Endothelial cell of umbilical vein (primary cell): ENCODE measurements at regions not wholly inside any gene's neighbourhood (a gene's known extent, or its start where the extent isn't known, plus 50 kb on each side); places are given as distances from the start of the nearest gene placed in this dataset.

Experiments used
- BruUV-seq: library from RNA; stranded (reverse); fragments of 400-500 nt; replicated peaks from 2 replicates; lab custom pipeline; 2021; lab: Mats Ljungman, UMichigan
- CTCF ChIA-PET: fragments of 300-600, 350-600 bp; sonication (Branson Sonifier 250); formaldehyde crosslinking; loops from one replicate; lab custom pipeline; 2021; ENCODE audit warnings: antibody characterized with exemption, inconsistent platforms; lab: Charles Lee
- POLR2A ChIA-PET: fragments of 300-600, 350-600 bp; sonication (Branson Sonifier 250); formaldehyde crosslinking; loops from one replicate; lab custom pipeline; 2021; ENCODE audit warnings: antibody characterized with exemption, inconsistent platforms; lab: Charles Lee
- DNase-seq: peaks from one replicate; pipeline ENCODE4 v3.0.0-alpha.2; 2011; ENCODE audit warnings: low read depth, low spot score
- FAIRE-seq: peaks from 2 replicates; lab custom pipeline; 2011; peaks lifted over from hg19 to GRCh38; lab: Jason Lieb, UNC
- H2AFZ ChIP-seq: 2 replicates; pipeline ENCODE4 v1.6.0; 2012; ENCODE audit warnings: low read depth, low read length, control low read depth, inconsistent platforms
- H3K27ac ChIP-seq: 2 replicates; pipeline ENCODE4 v1.5.1; 2011; ENCODE audit warnings: low read depth, mild to moderate bottlenecking, control low read depth, low read length, moderate library complexity; ENCODE audit not compliant: insufficient read depth
- H3K27me3 ChIP-seq, 2 experiments: 2 replicates each; pipeline versions ENCODE4 v1.6.0 to v1.6.1; 2011; ENCODE audit warnings: low read length in 2 of 2, mixed read lengths in 1 of 2; ENCODE audit not compliant: control insufficient read depth in 2 of 2, insufficient read depth in 2 of 2
- H3K36me3 ChIP-seq, 2 experiments: 2 replicates in 1 of 2; 3 replicates in 1 of 2; pipeline ENCODE4 v1.5.1; 2011; ENCODE audit warnings: low read length in 2 of 2, mild to moderate bottlenecking in 1 of 2, moderate library complexity in 1 of 2; ENCODE audit not compliant: control insufficient read depth in 2 of 2, insufficient read depth in 2 of 2; ENCODE audit errors: extremely low read depth in 1 of 2
- H3K4me1 ChIP-seq: 3 replicates; pipeline ENCODE4 v1.5.1; 2011; ENCODE audit warnings: mild to moderate bottlenecking, low read length; ENCODE audit not compliant: control insufficient read depth, insufficient read depth; ENCODE audit errors: extremely low read depth
- H3K4me2 ChIP-seq: 2 replicates; pipeline ENCODE4 v1.6.1; 2011; ENCODE audit warnings: low read length, control low read depth, mixed read lengths; ENCODE audit not compliant: insufficient read depth
- H3K4me3 ChIP-seq, 3 experiments: fragments of 200-600 bp in 1 of 3; sonication (generic), shearing (Covaris generic) in 1 of 3; replicated peaks in 1 of 3; 2 replicates each; pipeline ENCODE4 v1.5.1; 2011 to 2016; ENCODE audit warnings: control low read depth in 3 of 3, low read length in 3 of 3, mild to moderate bottlenecking in 2 of 3, inconsistent platforms in 1 of 3, low read depth in 1 of 3, moderate library complexity in 1 of 3; ENCODE audit not compliant: insufficient read depth in 1 of 3
- H3K79me2 ChIP-seq: 2 replicates; pipeline ENCODE4 v1.6.0; 2012; ENCODE audit warnings: low read length, inconsistent platforms; ENCODE audit not compliant: control insufficient read depth, insufficient read depth
- H3K9ac ChIP-seq: replicated peaks from 2 replicates; pipeline ENCODE3; 2011; ENCODE audit warnings: low read length, control low read depth; ENCODE audit not compliant: insufficient read depth; ENCODE audit errors: extremely low read depth
- H3K9me1 ChIP-seq: replicated peaks from 3 replicates; pipeline ENCODE4 v1.6.0; 2011; ENCODE audit warnings: mild to moderate bottlenecking, low read length; ENCODE audit not compliant: control insufficient read depth, insufficient read depth; ENCODE audit errors: extremely low read depth
- H3K9me3 ChIP-seq: replicated peaks from 2 replicates; pipeline ENCODE4 v1.5.1; 2012; ENCODE audit warnings: low read length, inconsistent platforms; ENCODE audit not compliant: control insufficient read depth, insufficient read depth
- H4K20me1 ChIP-seq: replicated peaks from 2 replicates; pipeline ENCODE3; 2011; ENCODE audit warnings: mild to moderate bottlenecking, low read length; ENCODE audit not compliant: control insufficient read depth, insufficient read depth; ENCODE audit errors: extremely low read depth
- CTCF ChIP-seq, 2 donors: IDR thresholded peaks; 1 replicate in 1 of 2; 2 replicates in 1 of 2; pipeline ENCODE4 v1.5.1; 2011; ENCODE audit warnings: low read length in 2 of 2, mild to moderate bottlenecking in 2 of 2, moderate library complexity in 2 of 2, control low read depth in 1 of 2, inconsistent platforms in 1 of 2, low read depth in 1 of 2; ENCODE audit not compliant: insufficient read depth in 1 of 2; ENCODE audit errors: extremely low read depth in 1 of 2
- EZH2 ChIP-seq: IDR thresholded peaks from 2 replicates; pipeline ENCODE4 v1.6.1; 2012; ENCODE audit warnings: borderline replicate concordance, low read depth, mild to moderate bottlenecking, moderate library complexity, low read length, inconsistent platforms; ENCODE audit not compliant: severe bottlenecking
- FOS ChIP-seq: IDR thresholded peaks from 2 replicates; pipeline ENCODE4 v1.6.1; 2011; ENCODE audit warnings: mild to moderate bottlenecking, low read length, moderate library complexity, borderline replicate concordance; ENCODE audit not compliant: insufficient read depth
- GATA2 ChIP-seq: IDR thresholded peaks from 2 replicates; pipeline ENCODE4 v1.7.0; 2011; ENCODE audit warnings: low read depth, mild to moderate bottlenecking, moderate library complexity, mixed read lengths, low read length; ENCODE audit not compliant: insufficient read length, insufficient read depth
- JUN ChIP-seq: IDR thresholded peaks from 2 replicates; pipeline ENCODE4 v1.6.1; 2011; ENCODE audit warnings: borderline replicate concordance, low read depth; ENCODE audit not compliant: insufficient read length, insufficient read depth
- MAX ChIP-seq: IDR thresholded peaks from 2 replicates; pipeline ENCODE4 v1.6.1; 2011; ENCODE audit not compliant: insufficient read depth, insufficient read length
- MYC ChIP-seq: IDR thresholded peaks from one replicate; pipeline ENCODE4 v1.6.1; 2011; ENCODE audit warnings: mild to moderate bottlenecking, low read depth, low read length
- POLR2A ChIP-seq: IDR thresholded peaks from 2 replicates; pipeline ENCODE4 v1.6.1; 2012; ENCODE audit warnings: low read depth, mild to moderate bottlenecking, control low read depth, low read length
- POLR2AphosphoS5 ChIP-seq: IDR thresholded peaks from 2 replicates; pipeline ENCODE4 v1.6.1; 2012; ENCODE audit warnings: low read depth, mild to moderate bottlenecking, control low read depth, low read length, moderate library complexity; ENCODE audit not compliant: insufficient read depth
- dilution Hi-C: fragments of 300-500 bp; cut with MboI; formaldehyde crosslinking; loops from one replicate; pipeline ENCODE4 v1.15.0; 2019; ENCODE audit warnings: low sequenced_read_pairs; ENCODE audit not compliant: extremely low pct_ligation_motif_present
- intact Hi-C: fragments of 100-400 bp; cut with micrococcal nuclease; formaldehyde crosslinking; loops from one replicate; pipeline ENCODE4 v1.10.0; 2022

GRCh38 chr13:59277106-59277505 is 886.6 kb downstream of the DIAPH3 start:
- Histone ChIP-seq H3K27ac (no peak overlapping the region), H3K36me3 (no peaks in the 10 kb centered on the region), H3K4me1 (peaks cover 12% of the 10 kb centered on the region), H3K27me3 (no peaks in the 10 kb centered on the region), H3K9ac (no peak overlapping the region), H4K20me1 (no peaks in the 10 kb centered on the region), H3K4me2 (no peak overlapping the region), H3K4me3 (no peak overlapping the region), H2AFZ (no peak overlapping the region), H3K79me2 (no peaks in the 10 kb centered on the region), H3K9me1 (no peaks in the 10 kb centered on the region), H3K9me3 (no peaks in the 10 kb centered on the region)
- DNase-seq (no peak), FAIRE-seq (no peak)
- CTCF ChIA-PET, result interaction anchor here (1.0 kb wide), 1 partner anchor 1644 kb away, joined by 3 read pairs; no protein-coding TSS in a partner anchor
- dilution Hi-C loops, result no loop called here
- TF ChIP-seq FOS (no peak), MYC (no peak), JUN (no peak), MAX (no peak), POLR2A (no peak), EZH2 (no peak), POLR2AphosphoS5 (no peak), GATA2 (no peak), CTCF (IDR thresholded peaks at IDR 0.05; ENCODE audit: extremely low read depth in 1 of 2, insufficient read depth in 1 of 2, low read depth in 1 of 2, low read length in 2 of 2) (no peak)
- POLR2A ChIA-PET, result no interaction called here
- intact Hi-C loops, result no loop called here
- no TSS peak for BruUV-seq
